Astrocyte of the cerebellum (primary cell): ENCODE measurements at regions not wholly inside any gene's neighbourhood (a gene's known extent, or its start where the extent isn't known, plus 50 kb on each side); places are given as distances from the start of the nearest gene placed in this dataset.
A peak's percentile ranks its signal among the peaks of the same experiment; 100 is the strongest.

Source experiments
- DNase-seq: peaks from one replicate; pipeline ENCODE4 v3.0.0-alpha.2; 2011; ENCODE audit warnings: low read depth
- H3K4me3 ChIP-seq: 2 replicates; pipeline ENCODE4 v1.5.1; 2011; ENCODE audit warnings: mild to moderate bottlenecking, low read depth, low read length, moderate library complexity
- in situ Hi-C: cut with HindIII; loops from 2 replicates; pipeline ENCODE4 v1.10.0; 2017; ENCODE audit warnings: low sequenced_read_pairs
- TF ChIP-seq, protein P1 (sequence below): IDR thresholded peaks from 2 replicates; pipeline ENCODE4 v1.5.1; 2012; ENCODE audit warnings: low read length, low read depth, moderate library complexity, mild to moderate bottlenecking; ENCODE audit errors: missing control alignments

- TF ChIP-seq, protein P1, sequence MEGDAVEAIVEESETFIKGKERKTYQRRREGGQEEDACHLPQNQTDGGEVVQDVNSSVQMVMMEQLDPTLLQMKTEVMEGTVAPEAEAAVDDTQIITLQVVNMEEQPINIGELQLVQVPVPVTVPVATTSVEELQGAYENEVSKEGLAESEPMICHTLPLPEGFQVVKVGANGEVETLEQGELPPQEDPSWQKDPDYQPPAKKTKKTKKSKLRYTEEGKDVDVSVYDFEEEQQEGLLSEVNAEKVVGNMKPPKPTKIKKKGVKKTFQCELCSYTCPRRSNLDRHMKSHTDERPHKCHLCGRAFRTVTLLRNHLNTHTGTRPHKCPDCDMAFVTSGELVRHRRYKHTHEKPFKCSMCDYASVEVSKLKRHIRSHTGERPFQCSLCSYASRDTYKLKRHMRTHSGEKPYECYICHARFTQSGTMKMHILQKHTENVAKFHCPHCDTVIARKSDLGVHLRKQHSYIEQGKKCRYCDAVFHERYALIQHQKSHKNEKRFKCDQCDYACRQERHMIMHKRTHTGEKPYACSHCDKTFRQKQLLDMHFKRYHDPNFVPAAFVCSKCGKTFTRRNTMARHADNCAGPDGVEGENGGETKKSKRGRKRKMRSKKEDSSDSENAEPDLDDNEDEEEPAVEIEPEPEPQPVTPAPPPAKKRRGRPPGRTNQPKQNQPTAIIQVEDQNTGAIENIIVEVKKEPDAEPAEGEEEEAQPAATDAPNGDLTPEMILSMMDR: no peak
- H3K4me3 ChIP-seq: no peak overlapping the region
- in situ Hi-C loops: no loop called here
- DNase-seq: no peak
Observed at GRCh38 chr7:52091996-52092395, 775.4 kb upstream of the COBL start.

DNA sequence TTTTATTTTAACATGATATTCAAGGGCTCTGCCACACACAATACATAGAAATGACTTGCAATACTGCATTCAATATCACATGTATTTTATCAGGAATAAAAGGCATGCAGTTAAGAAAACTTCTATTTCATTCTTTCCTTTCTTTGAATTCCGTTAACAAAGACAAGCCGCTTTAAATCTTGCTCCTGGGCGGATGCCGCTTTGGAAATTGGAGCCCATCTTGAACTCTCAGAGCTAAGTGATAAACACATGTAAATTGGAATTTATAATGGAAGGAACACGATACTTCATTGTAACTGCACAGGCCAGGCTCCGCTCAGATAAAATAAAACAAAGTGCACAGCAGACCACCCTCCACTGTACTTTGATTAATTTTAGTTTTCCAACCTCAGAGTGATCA lies 774.5 kb upstream of the COBL start:
- H3K4me3 ChIP-seq: no peak overlapping the region
- in situ Hi-C loops: no loop called here
- DNase-seq: no peak
- TF ChIP-seq, protein P1: no peak

GRCh38 chr7:52088008-52088901 lies 771.6 kb upstream of the COBL start:
- no peak for DNase-seq
- TF ChIP-seq, protein P1: peak; percentile 39
- H3K4me3 ChIP-seq: peak overlapping the region; percentile 39
- in situ Hi-C loops: no loop called here

- TF ChIP-seq, protein P1: no peak
- in situ Hi-C loops: no loop called here
- H3K4me3 ChIP-seq: no peak overlapping the region
- no peak for DNase-seq
Observed at GRCh38 chr7:52085610-52086009, 769.0 kb upstream of the COBL start.

- in situ Hi-C loops: no loop called here
- no peak overlapping the region for H3K4me3 ChIP-seq
- no peak for DNase-seq
- TF ChIP-seq, protein P1: no peak
Observed at GRCh38 chr7:52080493-52080892, 763.9 kb upstream of the COBL start.

DNA sequence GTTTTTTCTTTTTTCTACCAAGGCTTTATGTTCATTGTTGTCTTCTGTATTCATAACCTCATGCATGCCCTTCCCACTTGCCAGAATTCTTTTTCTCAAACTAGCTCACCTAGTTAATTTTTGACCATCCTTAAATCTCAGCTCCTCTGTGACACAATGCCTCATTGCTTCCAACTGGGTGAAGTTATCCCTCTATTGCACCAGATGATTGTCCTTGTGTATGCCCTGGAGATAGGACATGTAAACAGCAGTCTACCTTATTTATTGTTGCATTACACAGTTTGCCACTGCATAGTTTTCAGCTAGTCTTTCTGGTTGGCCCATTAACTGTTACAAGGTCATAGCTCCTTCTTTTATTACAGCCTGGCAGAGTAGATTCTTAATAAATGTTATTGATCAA lies 763.1 kb upstream of the COBL start:
- in situ Hi-C loops: no loop called here
- TF ChIP-seq, protein P1: no peak
- no peak for DNase-seq
- no peak overlapping the region for H3K4me3 ChIP-seq
